PC-9 (cell line): ENCODE measurements at regions not wholly inside any gene's neighbourhood (a gene's known extent, or its start where the extent isn't known, plus 50 kb on each side); places are given as distances from the start of the nearest gene placed in this dataset.

Source experiments
- BruUV-seq: library from RNA; stranded (reverse); fragments of 400-500 nt; replicated peaks from 2 replicates; lab custom pipeline; 2021; lab: Mats Ljungman, UMichigan
- CTCF ChIA-PET: fragments of 300-600 bp; sonication (Branson Sonifier 250); formaldehyde crosslinking; loops from one replicate; lab custom pipeline; 2022; ENCODE audit warnings: antibody characterized with exemption; lab: Charles Lee
- POLR2A ChIA-PET: fragments of 300-600 bp; sonication (Branson Sonifier 250); formaldehyde crosslinking; loops from one replicate; lab custom pipeline; 2022; ENCODE audit warnings: antibody characterized with exemption; ENCODE audit not compliant: unreplicated experiment; lab: Charles Lee
- DNase-seq, 2 experiments: peaks; one replicate each; pipeline versions ENCODE4 v3.0.0 to v3.0.0-alpha.2; 2015 to 2022; ENCODE audit warnings: mixed read lengths in 1 of 2
- H2AFZ ChIP-seq: fragments of 200-600 bp; sonication (generic); 2 replicates; pipeline ENCODE4 v1.8.1; 2017; ENCODE audit warnings: antibody characterized with exemption
- H3F3A ChIP-seq: fragments of 200-600 bp; sonication (generic); 2 replicates; pipeline ENCODE4 v1.8.1; 2017; ENCODE audit warnings: antibody characterized with exemption, mild to moderate bottlenecking, low read depth; ENCODE audit not compliant: insufficient read depth
- H3K27ac ChIP-seq: fragments of 200-600 bp; sonication (generic); 2 replicates; pipeline ENCODE4 v1.6.1; 2016; ENCODE audit warnings: mixed run types
- H3K27me3 ChIP-seq: fragments of 200-600 bp; sonication (generic); 2 replicates; pipeline ENCODE4 v1.6.1; 2016; ENCODE audit warnings: low read depth, mixed run types; ENCODE audit not compliant: insufficient read depth
- H3K36me3 ChIP-seq: fragments of 200-600 bp; sonication (generic); 2 replicates; pipeline ENCODE4 v1.6.1; 2016; ENCODE audit warnings: low read depth, mixed run types
- H3K4me1 ChIP-seq: fragments of 200-600 bp; sonication (generic); replicated peaks from 2 replicates; pipeline ENCODE4 v1.6.1; 2016; ENCODE audit warnings: mixed run types; ENCODE audit not compliant: insufficient read depth
- H3K4me2 ChIP-seq: fragments of 200-600 bp; sonication (generic); 2 replicates; pipeline ENCODE4 v1.6.1; 2017; ENCODE audit warnings: mixed run types
- H3K4me3 ChIP-seq: fragments of 200-600 bp; sonication (generic); 2 replicates; pipeline ENCODE4 v1.6.1; 2016; ENCODE audit warnings: mixed run types
- H3K79me2 ChIP-seq: fragments of 200-600 bp; sonication (generic); 2 replicates; pipeline ENCODE4 v1.6.1; 2017; ENCODE audit warnings: low read depth, mixed run types
- H3K9me2 ChIP-seq: fragments of 200-600 bp; sonication (generic); 2 replicates; pipeline ENCODE4 v1.8.1; 2017; ENCODE audit warnings: mild to moderate bottlenecking; ENCODE audit not compliant: insufficient read depth
- H3K9me3 ChIP-seq: fragments of 200-600 bp; sonication (generic); 2 replicates; pipeline ENCODE4 v1.8.1; 2016; ENCODE audit warnings: low read depth; ENCODE audit not compliant: insufficient read depth
- H4K20me1 ChIP-seq: fragments of 200-600 bp; sonication (generic); 2 replicates; pipeline ENCODE4 v1.8.1; 2017; ENCODE audit not compliant: insufficient read depth
- EZH2 ChIP-seq: fragments of 200-600 bp; sonication (generic); IDR thresholded peaks from 2 replicates; pipeline ENCODE4 v1.8.0; 2017; ENCODE audit warnings: antibody characterized with exemption, low read depth
- intact Hi-C: fragments of 100-400 bp; cut with micrococcal nuclease; formaldehyde crosslinking; loops from one replicate; pipeline ENCODE4 v1.10.0; 2022; ENCODE audit not compliant: unreplicated experiment
- TF ChIP-seq, protein P1 (sequence below): fragments of 200-600 bp; sonication (generic); conservative IDR thresholded peaks from 2 replicates; pipeline ENCODE4 v1.6.1; 2017; ENCODE audit warnings: mixed run types, antibody characterized with exemption, mild to moderate bottlenecking, moderate library complexity

DNA sequence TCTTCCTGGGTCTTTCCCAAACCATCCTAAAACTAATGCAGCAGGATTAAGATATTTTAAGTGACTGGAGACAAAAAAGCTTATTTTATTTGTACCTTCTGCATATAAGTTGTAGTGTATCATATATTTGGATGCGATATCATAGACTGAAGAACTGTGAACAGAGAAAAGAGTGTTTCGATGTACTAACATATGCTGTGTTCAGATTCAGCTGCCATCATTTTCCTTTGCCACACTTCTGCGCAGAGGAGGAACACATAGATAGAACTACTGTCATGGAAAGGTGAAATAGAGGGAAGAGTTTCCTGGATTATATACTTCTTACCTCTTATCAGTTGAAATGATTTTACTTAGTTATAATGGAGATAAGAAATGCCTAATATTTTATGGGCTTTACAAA is 95.5 kb upstream of the CNTN3 start:
- ChIA-PET POLR2A (no interaction called here), CTCF (no interaction called here)
- DNase-seq, result no peak
- intact Hi-C loops, result no loop called here
- Histone ChIP-seq H3K4me2 (no peak overlapping the region), H3K9me2 (no peaks in the 10 kb centered on the region), H3K27me3 (no peaks in the 10 kb centered on the region), H3K4me1 (no peaks in the 10 kb centered on the region), H3K4me3 (no peak overlapping the region), H3K36me3 (no peaks in the 10 kb centered on the region), H2AFZ (no peak overlapping the region), H3K27ac (no peak overlapping the region), H3K79me2 (no peaks in the 10 kb centered on the region), H4K20me1 (no peaks in the 10 kb centered on the region), H3F3A (no peaks in the 10 kb centered on the region), H3K9me3 (no peaks in the 10 kb centered on the region)
- no TSS peak for BruUV-seq
- TF ChIP-seq, protein P1, sequence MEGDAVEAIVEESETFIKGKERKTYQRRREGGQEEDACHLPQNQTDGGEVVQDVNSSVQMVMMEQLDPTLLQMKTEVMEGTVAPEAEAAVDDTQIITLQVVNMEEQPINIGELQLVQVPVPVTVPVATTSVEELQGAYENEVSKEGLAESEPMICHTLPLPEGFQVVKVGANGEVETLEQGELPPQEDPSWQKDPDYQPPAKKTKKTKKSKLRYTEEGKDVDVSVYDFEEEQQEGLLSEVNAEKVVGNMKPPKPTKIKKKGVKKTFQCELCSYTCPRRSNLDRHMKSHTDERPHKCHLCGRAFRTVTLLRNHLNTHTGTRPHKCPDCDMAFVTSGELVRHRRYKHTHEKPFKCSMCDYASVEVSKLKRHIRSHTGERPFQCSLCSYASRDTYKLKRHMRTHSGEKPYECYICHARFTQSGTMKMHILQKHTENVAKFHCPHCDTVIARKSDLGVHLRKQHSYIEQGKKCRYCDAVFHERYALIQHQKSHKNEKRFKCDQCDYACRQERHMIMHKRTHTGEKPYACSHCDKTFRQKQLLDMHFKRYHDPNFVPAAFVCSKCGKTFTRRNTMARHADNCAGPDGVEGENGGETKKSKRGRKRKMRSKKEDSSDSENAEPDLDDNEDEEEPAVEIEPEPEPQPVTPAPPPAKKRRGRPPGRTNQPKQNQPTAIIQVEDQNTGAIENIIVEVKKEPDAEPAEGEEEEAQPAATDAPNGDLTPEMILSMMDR, result no peak
- no peak for TF ChIP-seq EZH2

DNA sequence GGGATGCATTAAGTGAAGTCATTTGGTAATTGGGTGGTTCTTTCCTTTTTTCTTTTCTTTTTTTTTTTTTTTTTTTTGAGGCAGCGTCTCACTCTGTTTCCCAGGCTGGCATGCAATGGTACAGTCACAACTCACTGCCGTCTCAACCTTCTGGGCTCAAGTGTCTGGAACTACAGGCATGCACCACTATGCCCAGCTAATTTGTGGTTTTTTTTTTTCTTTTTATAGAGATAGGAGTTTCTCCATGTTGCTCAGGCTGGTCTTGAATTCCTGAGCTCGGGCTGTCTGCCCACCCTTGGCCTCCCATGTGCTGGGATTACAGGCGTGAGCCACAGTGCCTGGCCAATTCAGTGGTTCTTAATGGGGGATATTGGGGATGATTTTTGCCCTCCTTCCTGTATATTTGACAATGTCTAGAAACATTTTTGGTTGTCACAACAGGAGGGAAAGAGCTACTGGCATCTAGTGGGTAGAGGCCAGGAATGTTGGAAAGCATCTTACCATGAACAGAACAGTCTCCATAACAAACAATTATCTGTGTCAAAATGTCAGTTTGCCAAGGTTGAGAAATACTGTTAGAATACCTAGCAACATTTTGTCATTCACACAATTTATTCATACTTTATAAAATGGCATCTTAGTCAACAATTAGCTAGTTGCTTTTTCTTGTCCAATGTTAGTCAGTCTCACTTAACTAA is 79.4 kb upstream of the CNTN3 start:
- intact Hi-C loops, result no loop called here
- H3K4me3 ChIP-seq, result no peak overlapping the region
- no peak overlapping the region for H3K4me2 ChIP-seq
- no peak overlapping the region for H2AFZ ChIP-seq
- no peaks in the 10 kb centered on the region for H3K9me3 ChIP-seq
- CTCF ChIA-PET, result no interaction called here
- POLR2A ChIA-PET, result no interaction called here
- no peaks in the 10 kb centered on the region for H3F3A ChIP-seq
- H3K4me1 ChIP-seq, result no peaks in the 10 kb centered on the region
- TF ChIP-seq EZH2, result no peak
- no peaks in the 10 kb centered on the region for H3K27me3 ChIP-seq
- H3K27ac ChIP-seq, result no peak overlapping the region
- no peaks in the 10 kb centered on the region for H3K79me2 ChIP-seq
- no peaks in the 10 kb centered on the region for H3K9me2 ChIP-seq
- H4K20me1 ChIP-seq, result no peaks in the 10 kb centered on the region
- DNase-seq, result no peak
- no TSS peak for BruUV-seq
- H3K36me3 ChIP-seq, result no peaks in the 10 kb centered on the region

DNA sequence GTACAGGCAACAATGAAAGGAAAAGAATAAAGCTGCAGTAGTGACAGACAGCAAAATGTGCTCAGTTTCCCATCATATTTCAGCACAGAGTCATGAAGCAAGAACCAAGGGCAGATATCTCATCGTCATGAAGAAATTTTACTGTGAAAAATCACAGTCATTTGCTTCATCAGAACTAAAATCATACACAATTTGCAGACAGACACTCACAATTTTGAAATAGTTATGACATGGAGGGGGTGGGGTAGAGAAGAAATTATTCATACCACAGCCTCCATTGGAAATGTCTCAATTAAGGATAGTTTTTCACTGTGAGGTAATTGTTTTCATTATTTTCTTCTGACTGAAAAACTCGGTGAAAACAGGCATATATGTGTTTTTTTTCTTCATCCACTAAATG is 78.8 kb upstream of the CNTN3 start:
- Histone ChIP-seq H3K4me2 (no peak overlapping the region), H3F3A (no peaks in the 10 kb centered on the region), H3K27ac (no peak overlapping the region), H3K9me3 (no peaks in the 10 kb centered on the region), H3K4me1 (no peaks in the 10 kb centered on the region), H3K36me3 (no peaks in the 10 kb centered on the region), H3K27me3 (no peaks in the 10 kb centered on the region), H3K79me2 (no peaks in the 10 kb centered on the region), H3K9me2 (no peaks in the 10 kb centered on the region), H3K4me3 (no peak overlapping the region), H2AFZ (no peak overlapping the region), H4K20me1 (no peaks in the 10 kb centered on the region)
- no TSS peak for BruUV-seq
- ChIA-PET CTCF (no interaction called here), POLR2A (no interaction called here)
- no peak for DNase-seq
- TF ChIP-seq, protein P1, result no peak
- no peak for TF ChIP-seq EZH2
- intact Hi-C loops, result no loop called here

DNA sequence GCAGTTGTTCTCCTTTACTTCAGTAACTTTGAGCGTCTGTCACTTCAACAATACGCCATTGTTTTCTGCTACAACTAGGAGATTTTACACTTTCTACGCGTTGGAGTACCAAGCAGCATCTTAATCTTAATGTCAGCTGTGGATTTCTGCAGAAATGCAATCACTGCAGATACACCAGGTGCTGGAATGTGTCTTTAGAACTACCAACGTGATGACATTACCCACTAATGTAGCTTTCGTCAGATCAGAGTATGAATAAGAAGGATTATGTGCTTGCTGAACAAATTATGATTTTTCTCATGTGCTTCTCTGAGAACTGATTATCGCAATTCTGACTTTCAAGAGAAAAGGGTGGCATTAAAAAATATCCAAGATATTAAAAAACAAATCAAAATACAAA is 77.5 kb upstream of the CNTN3 start:
- H3K36me3 ChIP-seq, result no peaks in the 10 kb centered on the region
- intact Hi-C loops, result no loop called here
- no peaks in the 10 kb centered on the region for H3K4me1 ChIP-seq
- no peaks in the 10 kb centered on the region for H3K27me3 ChIP-seq
- CTCF ChIA-PET, result no interaction called here
- H3K9me2 ChIP-seq, result no peaks in the 10 kb centered on the region
- no peak overlapping the region for H3K4me3 ChIP-seq
- no peaks in the 10 kb centered on the region for H3K79me2 ChIP-seq
- no peak for DNase-seq
- no peak overlapping the region for H3K4me2 ChIP-seq
- H2AFZ ChIP-seq, result no peak overlapping the region
- H3K27ac ChIP-seq, result no peak overlapping the region
- no peak for TF ChIP-seq EZH2
- TF ChIP-seq, protein P1, result no peak
- H3F3A ChIP-seq, result no peaks in the 10 kb centered on the region
- BruUV-seq, result no TSS peak
- POLR2A ChIA-PET, result no interaction called here
- H4K20me1 ChIP-seq, result no peaks in the 10 kb centered on the region
- no peaks in the 10 kb centered on the region for H3K9me3 ChIP-seq
